IMR-90 (cell line): ENCODE measurements at regions not wholly inside any gene's neighbourhood (a gene's known extent, or its start where the extent isn't known, plus 50 kb on each side); places are given as distances from the start of the nearest gene placed in this dataset.

Experiments used
- ATAC-seq: fragments of 200-7000 bp; cut with Tn5 transposase; 2 replicates; pipeline ENCODE4 v1.9.1; 2020; ENCODE audit warnings: low read depth, mild to moderate bottlenecking, moderate library complexity
- BruUV-seq: library from RNA; stranded (reverse); fragments of 400-500 nt; replicated peaks from 2 replicates; lab custom pipeline; 2021; lab: Mats Ljungman, UMichigan
- CTCF ChIA-PET: fragments of 300-600 bp; formaldehyde crosslinking; extraction: SDS; loops from one replicate; lab custom pipeline; 2021; ENCODE audit warnings: antibody characterized with exemption; lab: Yijun Ruan, JAX
- POLR2A ChIA-PET: fragments of 300-600 bp; sonication (Branson Sonifier 250); formaldehyde crosslinking; loops from one replicate; lab custom pipeline; 2022; ENCODE audit warnings: antibody characterized with exemption; ENCODE audit not compliant: unreplicated experiment; lab: Charles Lee
- DNase-seq: peaks from one replicate; pipeline ENCODE4 v3.0.0; 2013
- H2AFZ ChIP-seq: replicated peaks from 2 replicates; pipeline ENCODE3; 2013; ENCODE audit warnings: low read length, mild to moderate bottlenecking; ENCODE audit not compliant: poor library complexity
- H2AK5ac ChIP-seq: 2 replicates; pipeline ENCODE4 v1.6.1; 2013; ENCODE audit warnings: low read depth, low read length, inconsistent platforms
- H2AK9ac ChIP-seq: replicated peaks from 2 replicates; pipeline ENCODE3; 2013; ENCODE audit warnings: mild to moderate bottlenecking, low read depth, low read length, moderate library complexity; ENCODE audit not compliant: poor library complexity
- H2BK120ac ChIP-seq: 2 replicates; pipeline ENCODE4 v1.6.1; 2013; ENCODE audit warnings: low read depth, low read length, inconsistent platforms
- H2BK15ac ChIP-seq: 3 replicates; pipeline ENCODE4 v1.6.1; 2013; ENCODE audit warnings: low read depth, low read length, inconsistent platforms
- H2BK20ac ChIP-seq: 2 replicates; pipeline ENCODE4 v1.6.1; 2013; ENCODE audit warnings: low read depth, mild to moderate bottlenecking, inconsistent platforms, low read length, moderate library complexity
- H2BK5ac ChIP-seq: 2 replicates; pipeline ENCODE4 v1.6.1; 2013; ENCODE audit warnings: mild to moderate bottlenecking, low read depth, low read length, inconsistent platforms; ENCODE audit not compliant: poor library complexity, severe bottlenecking
- H3K14ac ChIP-seq: replicated peaks from 2 replicates; pipeline ENCODE4 v1.6.1; 2013; ENCODE audit warnings: low read depth, low read length, inconsistent platforms
- H3K18ac ChIP-seq: 2 replicates; pipeline ENCODE4 v1.6.1; 2013; ENCODE audit warnings: low read depth, low read length, control low read depth
- H3K23ac ChIP-seq: 2 replicates; pipeline ENCODE4 v1.6.1; 2013; ENCODE audit warnings: low read depth, low read length, inconsistent platforms
- H3K27ac ChIP-seq: 2 replicates; pipeline ENCODE4 v1.5.1; 2013; ENCODE audit warnings: mild to moderate bottlenecking, control low read depth, low read length; ENCODE audit not compliant: insufficient read depth
- H3K27me3 ChIP-seq: 2 replicates; pipeline ENCODE4 v1.6.1; 2013; ENCODE audit warnings: low read length; ENCODE audit not compliant: control insufficient read depth, insufficient read depth
- H3K36me3 ChIP-seq: 2 replicates; pipeline ENCODE4 v1.6.1; 2013; ENCODE audit warnings: low read length, mixed read lengths; ENCODE audit not compliant: control insufficient read depth, insufficient read depth
- H3K4ac ChIP-seq: 2 replicates; pipeline ENCODE4 v1.6.1; 2013; ENCODE audit warnings: low read depth, low read length, inconsistent platforms
- H3K4me1 ChIP-seq: 2 replicates; pipeline ENCODE4 v1.6.1; 2013; ENCODE audit warnings: low read length, mixed read lengths; ENCODE audit not compliant: control insufficient read depth, insufficient read depth
- H3K4me2 ChIP-seq: 2 replicates; pipeline ENCODE4 v1.6.1; 2013; ENCODE audit warnings: low read depth, mild to moderate bottlenecking, control low read depth, low read length, moderate library complexity
- H3K4me3 ChIP-seq: 2 replicates; pipeline ENCODE4 v1.5.1; 2013; ENCODE audit warnings: low read depth, mild to moderate bottlenecking, control low read depth, low read length, moderate library complexity; ENCODE audit not compliant: insufficient read depth
- H3K56ac ChIP-seq: 2 replicates; pipeline ENCODE4 v1.6.1; 2013; ENCODE audit warnings: low read length, inconsistent platforms; ENCODE audit not compliant: insufficient read depth; ENCODE audit errors: extremely low read depth
- H3K79me1 ChIP-seq, 2 experiments: 2 replicates each; pipeline ENCODE4 v1.6.1; 2013; ENCODE audit warnings: low read length in 2 of 2, inconsistent platforms in 1 of 2, low read depth in 1 of 2
- H3K9ac ChIP-seq: 2 replicates; pipeline ENCODE4 v1.6.1; 2013; ENCODE audit warnings: low read depth, low read length, control low read depth
- H3K9me1 ChIP-seq: 2 replicates; pipeline ENCODE4 v1.6.1; 2013; ENCODE audit warnings: low read length, inconsistent platforms; ENCODE audit not compliant: insufficient read depth
- H3K9me3 ChIP-seq: 2 replicates; pipeline ENCODE4 v1.6.1; 2013; ENCODE audit warnings: low read length; ENCODE audit not compliant: control insufficient read depth, insufficient read depth
- H4K20me1 ChIP-seq: 2 replicates; pipeline ENCODE4 v1.6.1; 2013; ENCODE audit warnings: low read length, inconsistent platforms; ENCODE audit not compliant: insufficient read depth
- H4K5ac ChIP-seq: 2 replicates; pipeline ENCODE4 v1.6.1; 2013; ENCODE audit warnings: mild to moderate bottlenecking, low read depth, low read length, control low read depth
- H4K8ac ChIP-seq, 2 experiments: 2 replicates each; pipeline ENCODE4 v1.6.1; 2013; ENCODE audit warnings: low read depth in 2 of 2, low read length in 2 of 2, control low read depth in 1 of 2, inconsistent platforms in 1 of 2
- H4K91ac ChIP-seq: 2 replicates; pipeline ENCODE4 v1.6.1; 2013; ENCODE audit warnings: low read depth, low read length, inconsistent platforms; ENCODE audit not compliant: insufficient read depth
- BHLHE40 ChIP-seq: fragments of 150-350 bp; IDR thresholded peaks from 2 replicates; pipeline ENCODE4 v1.6.1; 2016; ENCODE audit warnings: mild to moderate bottlenecking, low read depth, low read length
- CEBPB ChIP-seq: IDR thresholded peaks from 2 replicates; pipeline ENCODE4 v1.6.1; 2012; ENCODE audit warnings: low read depth, low read length, improper control_type of control experiment
- CHD1 ChIP-seq: IDR thresholded peaks from 2 replicates; pipeline ENCODE4 v1.6.1; 2012; ENCODE audit warnings: low read depth, low read length, improper control_type of control experiment
- ELK1 ChIP-seq: fragments of 150-350 bp; IDR thresholded peaks from 2 replicates; pipeline ENCODE4 v1.6.1; 2016; ENCODE audit warnings: low read depth, mild to moderate bottlenecking, low read length, moderate library complexity, borderline replicate concordance
- FOS ChIP-seq: fragments of 150-350 bp; IDR thresholded peaks from 2 replicates; pipeline ENCODE4 v1.6.1; 2016; ENCODE audit warnings: low read depth, low read length
- MAFK ChIP-seq: IDR thresholded peaks from 2 replicates; pipeline ENCODE4 v1.6.1; 2012; ENCODE audit warnings: low read depth, low read length, improper control_type of control experiment
- MAZ ChIP-seq: IDR thresholded peaks from 2 replicates; pipeline ENCODE4 v1.6.1; 2012; ENCODE audit warnings: low read depth, mild to moderate bottlenecking, low read length, improper control_type of control experiment, moderate library complexity, borderline replicate concordance
- MXI1 ChIP-seq: IDR thresholded peaks from 2 replicates; pipeline ENCODE4 v1.6.1; 2012; ENCODE audit warnings: low read depth, mild to moderate bottlenecking, low read length, moderate library complexity, borderline replicate concordance
- NFE2L2 ChIP-seq: fragments of 150-350 bp; IDR thresholded peaks from 2 replicates; pipeline ENCODE4 v1.6.1; 2016; ENCODE audit warnings: low read depth, mild to moderate bottlenecking, low read length
- POLR2A ChIP-seq: IDR thresholded peaks from 2 replicates; pipeline ENCODE4 v1.6.1; 2012; ENCODE audit warnings: mild to moderate bottlenecking, low read depth, low read length
- RAD21 ChIP-seq: IDR thresholded peaks from 2 replicates; pipeline ENCODE4 v1.6.1; 2012; ENCODE audit warnings: low read length, improper control_type of control experiment
- RCOR1 ChIP-seq: IDR thresholded peaks from 2 replicates; pipeline ENCODE4 v1.6.1; 2012; ENCODE audit warnings: mild to moderate bottlenecking, low read length, improper control_type of control experiment; ENCODE audit not compliant: insufficient replicate concordance
- RFX5 ChIP-seq: IDR thresholded peaks from 2 replicates; pipeline ENCODE4 v1.8.0; 2012; ENCODE audit warnings: low read depth, mild to moderate bottlenecking, low read length, moderate library complexity
- SMC3 ChIP-seq: fragments of 150-350 bp; IDR thresholded peaks from 2 replicates; pipeline ENCODE4 v1.6.1; 2016; ENCODE audit warnings: low read depth, mild to moderate bottlenecking, antibody characterized with exemption, low read length, moderate library complexity
- USF2 ChIP-seq: fragments of 150-350 bp; IDR thresholded peaks from 2 replicates; pipeline ENCODE4 v1.6.1; 2017; ENCODE audit warnings: mild to moderate bottlenecking, antibody characterized with exemption, low read length, low read depth
- WGBS, 2 experiments: methylation state at CpG; one replicate each; pipeline versions ENCODE4 v1.1.5 to v1.1.7; 2013; ENCODE audit warnings: missing lambda C conversion rate in 2 of 2; ENCODE audit not compliant: insufficient read length in 1 of 2; ENCODE audit errors: extremely low coverage in 2 of 2; 5-methylcytosine and 5-hydroxymethylcytosine counted together
- dilution Hi-C: fragments of 300-500 bp; cut with HindIII; formaldehyde crosslinking; loops from one replicate; pipeline ENCODE4 v1.14.3; 2018; ENCODE audit warnings: low sequenced_read_pairs; ENCODE audit not compliant: unreplicated experiment
- in situ Hi-C: fragments of 300-500 bp; cut with MboI; formaldehyde crosslinking; loops from 3 replicates; pipeline ENCODE4 v1.14.3; 2019; ENCODE audit warnings: low sequenced_read_pairs, inconsistent platforms, mixed read lengths
- intact Hi-C: fragments of 100-400 bp; cut with micrococcal nuclease; formaldehyde crosslinking; loops from 2 replicates; pipeline ENCODE4 v1.10.0; 2022
- TF ChIP-seq, protein P1 (sequence below): conservative IDR thresholded peaks from 2 replicates; pipeline ENCODE4 v1.5.1; 2012; ENCODE audit warnings: mild to moderate bottlenecking, low read depth, low read length, improper control_type of control experiment

- Histone ChIP-seq H3K14ac (no peak overlapping the region), H3K4me1 (no peaks in the 10 kb centered on the region), H3K79me1 (no peaks in the 10 kb centered on the region), H3K27me3 (no peaks in the 10 kb centered on the region), H3K4me2 (no peak overlapping the region), H3K9me3 (peaks cover 3% of the 10 kb centered on the region; the same call in 1 of the 2 replicates), H4K91ac (no peak overlapping the region), H3K23ac (no peak overlapping the region), H2BK120ac (no peak overlapping the region), H3K27ac (no peak overlapping the region), H3K9me1 (no peaks in the 10 kb centered on the region), H3K56ac (no peak overlapping the region), H3K4me3 (no peak overlapping the region), H4K20me1 (no peaks in the 10 kb centered on the region), H2AK5ac (no peak overlapping the region), H4K8ac (no peak overlapping the region), H3K36me3 (no peaks in the 10 kb centered on the region), H3K18ac (no peak overlapping the region), H3K9ac (no peak overlapping the region), H2AFZ (no peak overlapping the region), H3K4ac (no peak overlapping the region), H2BK5ac (no peak overlapping the region), H2BK15ac (no peak overlapping the region), H4K5ac (no peak overlapping the region), H2AK9ac (no peak overlapping the region), H2BK20ac (no peak overlapping the region)
- WGBS, 2 experiments = 66% methylated on average over 12 of the region's 18 CpGs; no CpG with 5 or more reads in 1 of the 2 experiments
- dilution Hi-C loops = no loop called here
- in situ Hi-C loops = no loop called here
- intact Hi-C loops = no loop called here
- CTCF ChIA-PET = no interaction called here
- POLR2A ChIA-PET = no interaction called here
- DNase-seq (no peak), ATAC-seq (no peak)
- TF ChIP-seq, protein P1, sequence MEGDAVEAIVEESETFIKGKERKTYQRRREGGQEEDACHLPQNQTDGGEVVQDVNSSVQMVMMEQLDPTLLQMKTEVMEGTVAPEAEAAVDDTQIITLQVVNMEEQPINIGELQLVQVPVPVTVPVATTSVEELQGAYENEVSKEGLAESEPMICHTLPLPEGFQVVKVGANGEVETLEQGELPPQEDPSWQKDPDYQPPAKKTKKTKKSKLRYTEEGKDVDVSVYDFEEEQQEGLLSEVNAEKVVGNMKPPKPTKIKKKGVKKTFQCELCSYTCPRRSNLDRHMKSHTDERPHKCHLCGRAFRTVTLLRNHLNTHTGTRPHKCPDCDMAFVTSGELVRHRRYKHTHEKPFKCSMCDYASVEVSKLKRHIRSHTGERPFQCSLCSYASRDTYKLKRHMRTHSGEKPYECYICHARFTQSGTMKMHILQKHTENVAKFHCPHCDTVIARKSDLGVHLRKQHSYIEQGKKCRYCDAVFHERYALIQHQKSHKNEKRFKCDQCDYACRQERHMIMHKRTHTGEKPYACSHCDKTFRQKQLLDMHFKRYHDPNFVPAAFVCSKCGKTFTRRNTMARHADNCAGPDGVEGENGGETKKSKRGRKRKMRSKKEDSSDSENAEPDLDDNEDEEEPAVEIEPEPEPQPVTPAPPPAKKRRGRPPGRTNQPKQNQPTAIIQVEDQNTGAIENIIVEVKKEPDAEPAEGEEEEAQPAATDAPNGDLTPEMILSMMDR = no peak
- TF ChIP-seq RAD21 (no peak), ELK1 (no peak), RCOR1 (no peak), RFX5 (no peak), FOS (no peak), CEBPB (no peak), CHD1 (no peak), BHLHE40 (no peak), MAZ (no peak), MAFK (no peak), MXI1 (no peak), USF2 (no peak), SMC3 (no peak), NFE2L2 (no peak), POLR2A (no peak)
- BruUV-seq = no TSS peak
Observed at GRCh38 chr2:192414794-192415193, 220.1 kb upstream of the TMEFF2 start.
